GM23338 (cell line): ENCODE measurements at regions not wholly inside any gene's neighbourhood (a gene's known extent, or its start where the extent isn't known, plus 50 kb on each side); places are given as distances from the start of the nearest gene placed in this dataset.
A peak's percentile ranks its signal among the peaks of the same experiment; 100 is the strongest.

ENCODE experiments used
- ATAC-seq: fragments of 200-7000 bp; cut with Tn5 transposase; 3 replicates; pipeline ENCODE4 v1.9.1; 2020
- DNase-seq: peaks from one replicate; pipeline ENCODE4 v3.0.0-alpha.2; 2015; ENCODE audit warnings: low spot score
- H2AFZ ChIP-seq: fragments of 200-600 bp; sonication (generic); 2 replicates; pipeline ENCODE4 v1.8.0; 2016; ENCODE audit warnings: antibody characterized with exemption, mild to moderate bottlenecking, moderate library complexity
- H3F3A ChIP-seq: fragments of 200-600 bp; sonication (generic); replicated peaks from 2 replicates; pipeline ENCODE4 v1.8.0; 2017; ENCODE audit warnings: antibody characterized with exemption, mixed run types, low read depth
- H3K27ac ChIP-seq: fragments of 200-600 bp; sonication (generic); 2 replicates; pipeline ENCODE4 v1.6.1; 2016; ENCODE audit warnings: low read depth
- H3K27me3 ChIP-seq: fragments of 200-600 bp; sonication (generic); 2 replicates; pipeline ENCODE4 v1.8.0; 2016; ENCODE audit warnings: mild to moderate bottlenecking, mixed run types, moderate library complexity; ENCODE audit not compliant: insufficient read depth
- H3K36me3 ChIP-seq: fragments of 200-600 bp; sonication (generic); 2 replicates; pipeline ENCODE4 v1.8.0; 2016; ENCODE audit warnings: mild to moderate bottlenecking; ENCODE audit not compliant: insufficient read depth
- H3K4me1 ChIP-seq: fragments of 200-600 bp; sonication (generic); 2 replicates; pipeline ENCODE4 v1.8.0; 2016; ENCODE audit warnings: mild to moderate bottlenecking, moderate library complexity; ENCODE audit not compliant: insufficient read depth
- H3K4me2 ChIP-seq: fragments of 200-600 bp; sonication (generic); 2 replicates; pipeline ENCODE4 v1.7.1; 2017; ENCODE audit warnings: mixed run types
- H3K4me3 ChIP-seq: fragments of 200-600 bp; sonication (generic); 2 replicates; pipeline ENCODE4 v1.6.1; 2016; ENCODE audit warnings: mixed run types
- H3K79me2 ChIP-seq: fragments of 200-600 bp; sonication (generic); replicated peaks from 2 replicates; pipeline ENCODE4 v1.8.0; 2017; ENCODE audit warnings: mild to moderate bottlenecking; ENCODE audit not compliant: insufficient read depth
- H3K9me2 ChIP-seq: fragments of 200-600 bp; sonication (generic); 2 replicates; pipeline ENCODE4 v1.8.0; 2017; ENCODE audit not compliant: insufficient read depth
- H4K20me1 ChIP-seq: fragments of 200-600 bp; sonication (generic); replicated peaks from 2 replicates; pipeline ENCODE4 v1.8.0; 2017; ENCODE audit warnings: mild to moderate bottlenecking; ENCODE audit not compliant: insufficient read depth
- H3K27ac Mint-ChIP-seq: 2 replicates; pipeline ENCODE4 v1.8.0; 2020; ENCODE audit warnings: inconsistent platforms, mild to moderate bottlenecking, moderate library complexity, mixed read lengths
- H3K27me3 Mint-ChIP-seq: 3 replicates; pipeline ENCODE4 v1.8.0; 2022; ENCODE audit warnings: low read depth, mild to moderate bottlenecking, moderate library complexity, mixed read lengths, inconsistent platforms; ENCODE audit not compliant: insufficient read depth, poor library complexity
- H3K36me3 Mint-ChIP-seq: 3 replicates; pipeline ENCODE4 v1.8.0; 2021; ENCODE audit warnings: low read depth, mild to moderate bottlenecking, inconsistent platforms, moderate library complexity, mixed read lengths
- H3K4me1 Mint-ChIP-seq: 3 replicates; pipeline ENCODE4 v1.8.0; 2020; ENCODE audit warnings: mild to moderate bottlenecking, inconsistent platforms, mixed read lengths
- H3K4me3 Mint-ChIP-seq: 3 replicates; pipeline ENCODE4 v1.8.0; 2021; ENCODE audit warnings: moderate library complexity, mild to moderate bottlenecking, inconsistent platforms, mixed read lengths
- H3K9me3 Mint-ChIP-seq: 3 replicates; pipeline ENCODE4 v1.8.0; 2020; ENCODE audit warnings: moderate library complexity, mild to moderate bottlenecking, inconsistent platforms, mixed read lengths
- CREB1 ChIP-seq: fragments of 250-450 bp; sonication (Bioruptor Pico); IDR thresholded peaks from 2 replicates; pipeline ENCODE4 v1.5.0; 2020; ENCODE audit warnings: low read depth, mild to moderate bottlenecking, moderate library complexity
- EZH2 ChIP-seq: fragments of 200-600 bp; sonication (generic); IDR thresholded peaks from one replicate; pipeline ENCODE4 v1.8.0; 2017; ENCODE audit warnings: antibody characterized with exemption, mild to moderate bottlenecking, low read depth; ENCODE audit not compliant: unreplicated experiment
- EZH2phosphoT487 ChIP-seq: fragments of 200-600 bp; sonication (generic); IDR thresholded peaks from one replicate; pipeline ENCODE4 v1.8.1; 2018; ENCODE audit warnings: antibody characterized with exemption; ENCODE audit not compliant: unreplicated experiment
- JUNB ChIP-seq: IDR thresholded peaks from one replicate; pipeline ENCODE4 v1.6.1; 2016; ENCODE audit warnings: antibody characterized with exemption; ENCODE audit not compliant: unreplicated experiment
- NANOG ChIP-seq: IDR thresholded peaks from 2 replicates; pipeline ENCODE4 v1.6.1; 2016; ENCODE audit warnings: antibody characterized with exemption, borderline replicate concordance
- POLR2AphosphoS5 ChIP-seq: IDR thresholded peaks from 2 replicates; pipeline ENCODE4 v1.6.1; 2016; ENCODE audit warnings: antibody characterized with exemption, low read depth
- REST ChIP-seq: IDR thresholded peaks from one replicate; pipeline ENCODE4 v1.6.1; 2018; ENCODE audit warnings: antibody characterized with exemption; ENCODE audit not compliant: unreplicated experiment
- STAT1 ChIP-seq: IDR thresholded peaks from one replicate; pipeline ENCODE4 v1.6.1; 2016; ENCODE audit warnings: antibody characterized with exemption; ENCODE audit not compliant: unreplicated experiment
- ZNF114 ChIP-seq: fragments of 250-450 bp; sonication (Bioruptor Pico); IDR thresholded peaks from 2 replicates; pipeline ENCODE4 v1.5.0; 2020; ENCODE audit warnings: mild to moderate bottlenecking, moderate library complexity
- ZNF331 ChIP-seq: fragments of 250-450 bp; sonication (Bioruptor Pico); IDR thresholded peaks from 2 replicates; pipeline ENCODE4 v1.5.0; 2020; ENCODE audit warnings: low read depth, mild to moderate bottlenecking, moderate library complexity
- ZNF462 ChIP-seq: fragments of 250-450 bp; sonication (Bioruptor Pico); IDR thresholded peaks from 2 replicates; pipeline ENCODE4 v1.5.0; 2020; ENCODE audit warnings: mild to moderate bottlenecking, moderate library complexity
- TF ChIP-seq, protein P1 (sequence below): IDR thresholded peaks from 2 replicates; pipeline ENCODE4 v1.6.1; 2016; ENCODE audit warnings: antibody characterized with exemption
- TF ChIP-seq, protein P2 (sequence below), 2 experiments: fragments of 200-600 bp in 1 of 2; sonication (generic) in 1 of 2; conservative IDR thresholded peaks; 2 replicates each; pipeline versions ENCODE4 v1.5.1 to v1.6.1; 2016 to 2017; ENCODE audit warnings: antibody characterized with exemption in 2 of 2, low read depth in 2 of 2, mild to moderate bottlenecking in 2 of 2, moderate library complexity in 1 of 2

DNA sequence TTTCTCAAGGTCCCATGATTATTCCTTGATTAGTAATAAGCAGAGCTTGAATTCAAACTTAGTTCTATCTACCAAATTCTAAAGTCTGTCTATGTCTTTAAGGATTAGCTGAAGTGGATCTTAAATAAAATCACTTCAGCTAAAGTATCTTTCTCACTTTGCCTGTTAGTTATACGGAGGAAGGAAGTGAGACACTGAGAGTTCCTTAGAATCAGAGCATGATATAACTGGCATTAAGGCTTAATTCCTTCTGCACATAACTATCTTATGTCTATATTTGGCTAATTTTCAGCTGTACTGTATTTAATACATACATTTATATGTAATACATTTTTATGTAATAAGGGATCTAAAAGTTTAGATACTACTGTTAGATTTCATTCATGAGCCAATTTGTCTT lies 491.1 kb upstream of the GHITM start (continued):
- TF ChIP-seq REST (no peak), STAT1 (no peak), EZH2 (no peak)

DNA sequence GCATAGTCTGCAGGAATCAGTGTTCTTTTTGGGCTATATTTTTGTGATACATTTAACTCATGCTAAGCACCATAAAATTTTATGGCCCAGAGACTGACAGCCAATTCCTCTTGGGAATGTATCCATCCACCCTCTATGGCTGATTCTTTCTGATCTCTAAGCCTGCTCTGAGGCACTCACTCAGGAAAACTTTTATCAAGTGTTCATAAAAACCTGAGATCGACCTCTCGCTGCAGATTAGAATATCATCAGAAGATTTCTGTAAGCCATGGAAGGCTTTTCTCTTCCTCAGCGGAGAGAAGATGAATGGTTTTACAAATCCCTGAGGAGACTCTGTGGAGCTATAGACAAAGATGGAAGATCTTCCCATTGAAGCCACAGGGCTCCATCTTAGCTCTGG lies 489.8 kb upstream of the GHITM start:
- Mint-ChIP-seq H3K9me3 (no peaks in the 10 kb centered on the region), H3K36me3 (no peaks in the 10 kb centered on the region), H3K27ac (no peak overlapping the region), H3K4me1 (no peaks in the 10 kb centered on the region; the same call in 1 of the 3 replicates), H3K4me3 (no peak overlapping the region), H3K27me3 (no peaks in the 10 kb centered on the region)
- DNase-seq, result no peak
- no peaks in the 10 kb centered on the region for H3K27me3 ChIP-seq
- no peaks in the 10 kb centered on the region for H3K4me1 ChIP-seq
- H4K20me1 ChIP-seq, result no peaks in the 10 kb centered on the region; the same call in 1 of the 2 replicates
- ATAC-seq, result no peak
- 0 out of 2 replicates have a peak overlapping the region, but pooled peaks have one; percentile 28 for H2AFZ ChIP-seq
- H3K79me2 ChIP-seq, result no peaks in the 10 kb centered on the region
- no peaks in the 10 kb centered on the region for H3F3A ChIP-seq
- no peak overlapping the region for H3K4me2 ChIP-seq
- no peak overlapping the region for H3K27ac ChIP-seq
- H3K4me3 ChIP-seq, result no peak overlapping the region
- H3K9me2 ChIP-seq, result no peaks in the 10 kb centered on the region
- H3K36me3 ChIP-seq, result no peaks in the 10 kb centered on the region
- TF ChIP-seq, protein P1, sequence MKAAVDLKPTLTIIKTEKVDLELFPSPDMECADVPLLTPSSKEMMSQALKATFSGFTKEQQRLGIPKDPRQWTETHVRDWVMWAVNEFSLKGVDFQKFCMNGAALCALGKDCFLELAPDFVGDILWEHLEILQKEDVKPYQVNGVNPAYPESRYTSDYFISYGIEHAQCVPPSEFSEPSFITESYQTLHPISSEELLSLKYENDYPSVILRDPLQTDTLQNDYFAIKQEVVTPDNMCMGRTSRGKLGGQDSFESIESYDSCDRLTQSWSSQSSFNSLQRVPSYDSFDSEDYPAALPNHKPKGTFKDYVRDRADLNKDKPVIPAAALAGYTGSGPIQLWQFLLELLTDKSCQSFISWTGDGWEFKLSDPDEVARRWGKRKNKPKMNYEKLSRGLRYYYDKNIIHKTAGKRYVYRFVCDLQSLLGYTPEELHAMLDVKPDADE, result no peak
- TF ChIP-seq, protein P2, sequence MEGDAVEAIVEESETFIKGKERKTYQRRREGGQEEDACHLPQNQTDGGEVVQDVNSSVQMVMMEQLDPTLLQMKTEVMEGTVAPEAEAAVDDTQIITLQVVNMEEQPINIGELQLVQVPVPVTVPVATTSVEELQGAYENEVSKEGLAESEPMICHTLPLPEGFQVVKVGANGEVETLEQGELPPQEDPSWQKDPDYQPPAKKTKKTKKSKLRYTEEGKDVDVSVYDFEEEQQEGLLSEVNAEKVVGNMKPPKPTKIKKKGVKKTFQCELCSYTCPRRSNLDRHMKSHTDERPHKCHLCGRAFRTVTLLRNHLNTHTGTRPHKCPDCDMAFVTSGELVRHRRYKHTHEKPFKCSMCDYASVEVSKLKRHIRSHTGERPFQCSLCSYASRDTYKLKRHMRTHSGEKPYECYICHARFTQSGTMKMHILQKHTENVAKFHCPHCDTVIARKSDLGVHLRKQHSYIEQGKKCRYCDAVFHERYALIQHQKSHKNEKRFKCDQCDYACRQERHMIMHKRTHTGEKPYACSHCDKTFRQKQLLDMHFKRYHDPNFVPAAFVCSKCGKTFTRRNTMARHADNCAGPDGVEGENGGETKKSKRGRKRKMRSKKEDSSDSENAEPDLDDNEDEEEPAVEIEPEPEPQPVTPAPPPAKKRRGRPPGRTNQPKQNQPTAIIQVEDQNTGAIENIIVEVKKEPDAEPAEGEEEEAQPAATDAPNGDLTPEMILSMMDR (conservative IDR thresholded peaks at IDR 0.05; ENCODE audit: low read depth in 2 of 2), result no peak
- no peak for TF ChIP-seq POLR2AphosphoS5
- TF ChIP-seq ZNF462, result no peak
- TF ChIP-seq ZNF114 (CRISPR knock-in tag), result no peak
- no peak for TF ChIP-seq NANOG
- no peak for TF ChIP-seq EZH2
- no peak for TF ChIP-seq JUNB
- TF ChIP-seq CREB1, result no peak
- no peak for TF ChIP-seq EZH2phosphoT487
- TF ChIP-seq ZNF331 (CRISPR knock-in tag), result no peak
